HG02938 (cell line): ENCODE measurements at regions not wholly inside any gene's neighbourhood (a gene's known extent, or its start where the extent isn't known, plus 50 kb on each side); places are given as distances from the start of the nearest gene placed in this dataset.

Experiments used
- ATAC-seq: cut with Tn5 transposase; IDR thresholded peaks from one replicate; pipeline ENCODE4 v1.9.1; 2021; ENCODE audit warnings: mild to moderate bottlenecking, moderate library complexity; ENCODE audit not compliant: unreplicated experiment

GRCh38 chr4:180491210-180491609, 1752.0 kb upstream of the TENM3 start:
- no peak for ATAC-seq

- no peak for ATAC-seq
Measured at GRCh38 chr4:180493299-180493698, 1749.9 kb upstream of the TENM3 start.

GRCh38 chr4:180500154-180500553, 1743.0 kb upstream of the TENM3 start:
- no peak for ATAC-seq

GRCh38 chr4:180512801-180513475, 1730.3 kb upstream of the TENM3 start:
- ATAC-seq: no peak

- no peak for ATAC-seq
Measured at GRCh38 chr4:180518906-180519305, 1724.3 kb upstream of the TENM3 start.

GRCh38 chr4:180521181-180521580, 1722.0 kb upstream of the TENM3 start:
- no peak for ATAC-seq

GRCh38 chr4:180525523-180526077, 1717.6 kb upstream of the TENM3 start:
- no peak for ATAC-seq

- ATAC-seq: no peak
Measured at GRCh38 chr4:180528003-180528402, 1715.2 kb upstream of the TENM3 start.

GRCh38 chr4:180530787-180531186, 1712.4 kb upstream of the TENM3 start:
- ATAC-seq: no peak

GRCh38 chr4:180532691-180533090, 1710.5 kb upstream of the TENM3 start:
- no peak for ATAC-seq

GRCh38 chr4:180538384-180539057, 1704.7 kb upstream of the TENM3 start:
- no peak for ATAC-seq

GRCh38 chr4:180539284-180539683, 1703.9 kb upstream of the TENM3 start:
- peak; percentile 86 for ATAC-seq

GRCh38 chr4:180541678-180542077, 1701.5 kb upstream of the TENM3 start:
- ATAC-seq: no peak

GRCh38 chr4:180542445-180543100, 1700.6 kb upstream of the TENM3 start:
- no peak for ATAC-seq

GRCh38 chr4:180550106-180550505, 1693.1 kb upstream of the TENM3 start:
- ATAC-seq: no peak

- peak; percentile 71 for ATAC-seq
Measured at GRCh38 chr4:180557348-180557747, 1685.9 kb upstream of the TENM3 start.

GRCh38 chr4:180557950-180558349, 1685.3 kb upstream of the TENM3 start:
- no peak for ATAC-seq

GRCh38 chr4:180558427-180558826, 1684.8 kb upstream of the TENM3 start:
- ATAC-seq: no peak

GRCh38 chr4:180560896-180561295, 1682.3 kb upstream of the TENM3 start:
- ATAC-seq: no peak

- no peak for ATAC-seq
Measured at GRCh38 chr4:180564026-180564425, 1679.2 kb upstream of the TENM3 start.

GRCh38 chr4:180564448-180564847, 1678.8 kb upstream of the TENM3 start:
- no peak for ATAC-seq
